ENCODE measurements at regions not wholly inside any gene's neighbourhood (a gene's known extent, or its start where the extent isn't known, plus 50 kb on each side); places are given as distances from the start of the nearest gene placed in this dataset.

DNA sequence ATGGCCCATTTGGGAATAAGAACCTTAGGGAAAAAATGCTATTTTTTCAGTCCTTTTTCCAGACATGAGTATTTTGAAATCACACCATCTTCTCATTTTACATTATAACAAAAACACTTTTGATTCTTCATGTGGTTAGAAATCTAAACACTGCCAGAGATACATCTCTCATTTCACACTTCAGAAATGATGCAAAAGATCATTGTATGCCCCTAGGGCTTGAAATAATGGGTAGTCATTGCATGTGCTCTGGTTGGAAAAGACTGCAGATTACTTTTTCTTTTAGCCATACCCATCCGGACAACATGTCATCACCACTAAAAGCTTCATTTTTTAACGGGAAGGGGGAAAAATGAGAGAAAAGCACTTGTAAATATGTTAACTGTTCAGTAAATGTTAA, 1152.2 kb upstream of the ADGRL4 start:
- CTCF ChIA-PET: no interaction called here
- Histone ChIP-seq H3K4me1 (ENCODE audit: control insufficient read depth, insufficient read depth, low read length) (no peaks in the 10 kb centered on the region), H3K27ac (ENCODE audit: low read length) (no peak overlapping the region), H3K27me3 (ENCODE audit: control insufficient read depth, insufficient read depth, low read length) (no peaks in the 10 kb centered on the region), H3K9me3 (ENCODE audit: control insufficient read depth, insufficient read depth, low read depth, low read length) (no peaks in the 10 kb centered on the region), H3K4me3 (ENCODE audit: low read depth in 2 of 2, low read length in 2 of 2) (no peak overlapping the region), H3K36me3 (ENCODE audit: control insufficient read depth, insufficient read depth, low read length) (no peaks in the 10 kb centered on the region)
- no peak for ATAC-seq
- intact Hi-C loops (cut with micrococcal nuclease; ENCODE audit: unreplicated experiment): no loop called here
- TF ChIP-seq, protein P1, sequence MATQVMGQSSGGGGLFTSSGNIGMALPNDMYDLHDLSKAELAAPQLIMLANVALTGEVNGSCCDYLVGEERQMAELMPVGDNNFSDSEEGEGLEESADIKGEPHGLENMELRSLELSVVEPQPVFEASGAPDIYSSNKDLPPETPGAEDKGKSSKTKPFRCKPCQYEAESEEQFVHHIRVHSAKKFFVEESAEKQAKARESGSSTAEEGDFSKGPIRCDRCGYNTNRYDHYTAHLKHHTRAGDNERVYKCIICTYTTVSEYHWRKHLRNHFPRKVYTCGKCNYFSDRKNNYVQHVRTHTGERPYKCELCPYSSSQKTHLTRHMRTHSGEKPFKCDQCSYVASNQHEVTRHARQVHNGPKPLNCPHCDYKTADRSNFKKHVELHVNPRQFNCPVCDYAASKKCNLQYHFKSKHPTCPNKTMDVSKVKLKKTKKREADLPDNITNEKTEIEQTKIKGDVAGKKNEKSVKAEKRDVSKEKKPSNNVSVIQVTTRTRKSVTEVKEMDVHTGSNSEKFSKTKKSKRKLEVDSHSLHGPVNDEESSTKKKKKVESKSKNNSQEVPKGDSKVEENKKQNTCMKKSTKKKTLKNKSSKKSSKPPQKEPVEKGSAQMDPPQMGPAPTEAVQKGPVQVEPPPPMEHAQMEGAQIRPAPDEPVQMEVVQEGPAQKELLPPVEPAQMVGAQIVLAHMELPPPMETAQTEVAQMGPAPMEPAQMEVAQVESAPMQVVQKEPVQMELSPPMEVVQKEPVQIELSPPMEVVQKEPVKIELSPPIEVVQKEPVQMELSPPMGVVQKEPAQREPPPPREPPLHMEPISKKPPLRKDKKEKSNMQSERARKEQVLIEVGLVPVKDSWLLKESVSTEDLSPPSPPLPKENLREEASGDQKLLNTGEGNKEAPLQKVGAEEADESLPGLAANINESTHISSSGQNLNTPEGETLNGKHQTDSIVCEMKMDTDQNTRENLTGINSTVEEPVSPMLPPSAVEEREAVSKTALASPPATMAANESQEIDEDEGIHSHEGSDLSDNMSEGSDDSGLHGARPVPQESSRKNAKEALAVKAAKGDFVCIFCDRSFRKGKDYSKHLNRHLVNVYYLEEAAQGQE (IDR thresholded peaks at IDR 0.05; ENCODE audit: insufficient read depth in 1 of 2, low read depth in 2 of 2, low read length in 1 of 2): no peak
- TF ChIP-seq SIN3A (IDR thresholded peaks at IDR 0.05; ENCODE audit: borderline replicate concordance, insufficient read depth, low read depth, low read length) (no peak), POLR2AphosphoS5 (IDR thresholded peaks at IDR 0.05; ENCODE audit: low read depth, low read length) (no peak), TCF7L2 (IDR thresholded peaks at IDR 0.05; ENCODE audit: low read depth, low read length) (no peak)
- TF ChIP-seq, protein P2, sequence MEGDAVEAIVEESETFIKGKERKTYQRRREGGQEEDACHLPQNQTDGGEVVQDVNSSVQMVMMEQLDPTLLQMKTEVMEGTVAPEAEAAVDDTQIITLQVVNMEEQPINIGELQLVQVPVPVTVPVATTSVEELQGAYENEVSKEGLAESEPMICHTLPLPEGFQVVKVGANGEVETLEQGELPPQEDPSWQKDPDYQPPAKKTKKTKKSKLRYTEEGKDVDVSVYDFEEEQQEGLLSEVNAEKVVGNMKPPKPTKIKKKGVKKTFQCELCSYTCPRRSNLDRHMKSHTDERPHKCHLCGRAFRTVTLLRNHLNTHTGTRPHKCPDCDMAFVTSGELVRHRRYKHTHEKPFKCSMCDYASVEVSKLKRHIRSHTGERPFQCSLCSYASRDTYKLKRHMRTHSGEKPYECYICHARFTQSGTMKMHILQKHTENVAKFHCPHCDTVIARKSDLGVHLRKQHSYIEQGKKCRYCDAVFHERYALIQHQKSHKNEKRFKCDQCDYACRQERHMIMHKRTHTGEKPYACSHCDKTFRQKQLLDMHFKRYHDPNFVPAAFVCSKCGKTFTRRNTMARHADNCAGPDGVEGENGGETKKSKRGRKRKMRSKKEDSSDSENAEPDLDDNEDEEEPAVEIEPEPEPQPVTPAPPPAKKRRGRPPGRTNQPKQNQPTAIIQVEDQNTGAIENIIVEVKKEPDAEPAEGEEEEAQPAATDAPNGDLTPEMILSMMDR (IDR thresholded peaks at IDR 0.05): no peak
- DNase-seq (ENCODE audit: low read depth, low spot score): no peak
- no TSS peak for BruUV-seq (replicated peaks)
- in situ Hi-C loops (cut with HindIII; ENCODE audit: low pct_unique_long_range_greater_than_20kb, low sequenced_read_pairs): no loop called here
- POLR2A ChIA-PET: no interaction called here

DNA sequence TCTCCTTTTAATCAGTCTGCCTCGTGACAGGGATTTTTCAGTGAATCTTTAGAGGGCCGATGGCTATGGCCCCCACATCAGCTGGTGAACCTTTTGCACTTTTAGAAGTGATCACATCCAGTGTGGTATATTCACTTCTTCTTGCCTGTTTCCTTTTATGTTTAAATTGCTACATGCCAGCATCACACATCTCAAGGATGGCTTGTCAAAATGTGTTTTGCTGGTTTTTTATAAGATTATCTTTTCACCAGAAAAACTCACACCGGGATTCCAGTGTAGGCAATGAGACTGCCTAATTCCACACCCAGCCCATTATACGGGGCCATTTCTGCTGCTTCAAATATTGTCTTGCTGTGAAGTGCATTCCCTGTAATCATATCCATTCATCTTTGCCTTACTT, 1151.7 kb upstream of the ADGRL4 start:
- TF ChIP-seq, protein P1 (IDR thresholded peaks at IDR 0.05; ENCODE audit: insufficient read depth in 1 of 2, low read depth in 2 of 2, low read length in 1 of 2): no peak
- TF ChIP-seq TCF7L2 (IDR thresholded peaks at IDR 0.05; ENCODE audit: low read depth, low read length) (no peak), POLR2AphosphoS5 (IDR thresholded peaks at IDR 0.05; ENCODE audit: low read depth, low read length) (no peak), SIN3A (IDR thresholded peaks at IDR 0.05; ENCODE audit: borderline replicate concordance, insufficient read depth, low read depth, low read length) (no peak)
- TF ChIP-seq, protein P2 (IDR thresholded peaks at IDR 0.05): no peak
- Histone ChIP-seq H3K9me3 (ENCODE audit: control insufficient read depth, insufficient read depth, low read depth, low read length) (no peaks in the 10 kb centered on the region), H3K27me3 (ENCODE audit: control insufficient read depth, insufficient read depth, low read length) (no peaks in the 10 kb centered on the region), H3K36me3 (ENCODE audit: control insufficient read depth, insufficient read depth, low read length) (no peaks in the 10 kb centered on the region), H3K27ac (ENCODE audit: low read length) (no peak overlapping the region), H3K4me3 (ENCODE audit: low read depth in 2 of 2, low read length in 2 of 2) (no peak overlapping the region), H3K4me1 (ENCODE audit: control insufficient read depth, insufficient read depth, low read length) (no peaks in the 10 kb centered on the region)
- CTCF ChIA-PET: no interaction called here
- in situ Hi-C loops (cut with HindIII; ENCODE audit: low pct_unique_long_range_greater_than_20kb, low sequenced_read_pairs) (no loop called here), intact Hi-C loops (cut with micrococcal nuclease; ENCODE audit: unreplicated experiment) (no loop called here)
- POLR2A ChIA-PET: no interaction called here
- ATAC-seq (no peak), DNase-seq (ENCODE audit: low read depth, low spot score) (no peak)
- BruUV-seq (replicated peaks): no TSS peak

Data from Panc1 (cell line).